ENCODE measurements at regions not wholly inside any gene's neighbourhood (a gene's known extent, or its start where the extent isn't known, plus 50 kb on each side); places are given as distances from the start of the nearest gene placed in this dataset.

DNA sequence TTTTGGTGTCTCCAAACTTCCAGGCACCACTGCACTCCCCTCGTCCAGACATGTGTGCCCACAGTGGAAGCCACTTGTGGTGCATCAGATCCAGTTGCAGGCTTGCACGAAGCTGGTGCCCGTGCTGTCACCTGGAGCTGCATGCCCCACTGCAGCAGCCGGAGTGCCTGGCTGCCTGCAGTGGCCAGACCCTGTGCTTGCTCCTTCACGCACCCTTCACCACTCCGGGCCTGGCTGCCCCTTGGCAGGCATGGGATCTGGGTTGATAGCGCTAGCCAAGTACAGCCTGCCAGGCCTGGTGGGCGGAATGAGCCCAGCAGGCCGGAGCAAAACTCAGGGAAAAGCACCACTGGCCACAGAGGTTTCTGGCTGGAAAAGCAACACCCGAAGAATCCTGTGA, 50.2 kb upstream of the SHISA3 start:
- TF ChIP-seq, protein P1, sequence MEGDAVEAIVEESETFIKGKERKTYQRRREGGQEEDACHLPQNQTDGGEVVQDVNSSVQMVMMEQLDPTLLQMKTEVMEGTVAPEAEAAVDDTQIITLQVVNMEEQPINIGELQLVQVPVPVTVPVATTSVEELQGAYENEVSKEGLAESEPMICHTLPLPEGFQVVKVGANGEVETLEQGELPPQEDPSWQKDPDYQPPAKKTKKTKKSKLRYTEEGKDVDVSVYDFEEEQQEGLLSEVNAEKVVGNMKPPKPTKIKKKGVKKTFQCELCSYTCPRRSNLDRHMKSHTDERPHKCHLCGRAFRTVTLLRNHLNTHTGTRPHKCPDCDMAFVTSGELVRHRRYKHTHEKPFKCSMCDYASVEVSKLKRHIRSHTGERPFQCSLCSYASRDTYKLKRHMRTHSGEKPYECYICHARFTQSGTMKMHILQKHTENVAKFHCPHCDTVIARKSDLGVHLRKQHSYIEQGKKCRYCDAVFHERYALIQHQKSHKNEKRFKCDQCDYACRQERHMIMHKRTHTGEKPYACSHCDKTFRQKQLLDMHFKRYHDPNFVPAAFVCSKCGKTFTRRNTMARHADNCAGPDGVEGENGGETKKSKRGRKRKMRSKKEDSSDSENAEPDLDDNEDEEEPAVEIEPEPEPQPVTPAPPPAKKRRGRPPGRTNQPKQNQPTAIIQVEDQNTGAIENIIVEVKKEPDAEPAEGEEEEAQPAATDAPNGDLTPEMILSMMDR (IDR thresholded peaks at IDR 0.05; ENCODE audit: extremely low read depth, insufficient read depth, missing control alignments) = no peak
- DNase-seq (ENCODE audit: low spot score) = no peak
- in situ Hi-C loops (cut with MboI; ENCODE audit: low pct_unique_long_range_greater_than_20kb, low sequenced_read_pairs, unreplicated experiment) = no loop called here

Data from GM13977 (cell line).